HK-2 (cell line): ENCODE measurements at regions not wholly inside any gene's neighbourhood (a gene's known extent, or its start where the extent isn't known, plus 50 kb on each side); places are given as distances from the start of the nearest gene placed in this dataset.

ENCODE experiments used
- DNase-seq: peaks from one replicate; pipeline ENCODE4 v3.0.0-alpha.2; 2018; ENCODE audit not compliant: unreplicated experiment

GRCh38 chr6:82646231-82646615 is 282.6 kb downstream of the TPBG start:
- no peak for DNase-seq

GRCh38 chr6:82651845-82652335 is 288.3 kb downstream of the TPBG start:
- no peak for DNase-seq

- DNase-seq: no peak
Observed at GRCh38 chr6:82679232-82679631, 315.6 kb downstream of the TPBG start.

- no peak for DNase-seq
Observed at GRCh38 chr6:82680192-82680591, 316.6 kb downstream of the TPBG start.

GRCh38 chr6:82681119-82681714 is 317.6 kb downstream of the TPBG start:
- DNase-seq: no peak

GRCh38 chr6:82686719-82687118 is 323.1 kb downstream of the TPBG start:
- DNase-seq: no peak

GRCh38 chr6:82687855-82688254 is 324.2 kb downstream of the TPBG start:
- DNase-seq: no peak

GRCh38 chr6:82690283-82690682 is 326.7 kb downstream of the TPBG start:
- no peak for DNase-seq

GRCh38 chr6:82691997-82692396 is 328.4 kb downstream of the TPBG start:
- DNase-seq: no peak

- no peak for DNase-seq
Observed at GRCh38 chr6:82693094-82693493, 329.5 kb downstream of the TPBG start.

- no peak for DNase-seq
Observed at GRCh38 chr6:82701341-82701740, 337.7 kb downstream of the TPBG start.

GRCh38 chr6:82702574-82702973 is 339.0 kb downstream of the TPBG start:
- DNase-seq: no peak

GRCh38 chr6:82703230-82703629 is 339.6 kb downstream of the TPBG start:
- DNase-seq: no peak

- DNase-seq: no peak
Observed at GRCh38 chr6:82704045-82704444, 340.4 kb downstream of the TPBG start.

GRCh38 chr6:82705579-82705978 is 342.0 kb downstream of the TPBG start:
- no peak for DNase-seq

- no peak for DNase-seq
Observed at GRCh38 chr6:82711105-82711827, 347.6 kb downstream of the TPBG start.

- no peak for DNase-seq
Observed at GRCh38 chr6:82711971-82712370, 348.4 kb downstream of the TPBG start.

GRCh38 chr6:82712389-82712788 is 348.8 kb downstream of the TPBG start:
- DNase-seq: no peak

GRCh38 chr6:82712826-82713225 is 349.2 kb downstream of the TPBG start:
- no peak for DNase-seq

- DNase-seq: no peak
Observed at GRCh38 chr6:82720992-82721391, 344.6 kb downstream of the UBE3D start.

GRCh38 chr6:82735790-82736189 is 329.9 kb downstream of the UBE3D start:
- no peak for DNase-seq

GRCh38 chr6:82737965-82738364 is 327.7 kb downstream of the UBE3D start:
- DNase-seq: no peak

GRCh38 chr6:82738773-82739172 is 326.9 kb downstream of the UBE3D start:
- no peak for DNase-seq

GRCh38 chr6:82739303-82739702 is 326.3 kb downstream of the UBE3D start:
- DNase-seq: no peak
